Right lobe of liver (tissue), 6 donors: ENCODE measurements at regions not wholly inside any gene's neighbourhood (a gene's known extent, or its start where the extent isn't known, plus 50 kb on each side); places are given as distances from the start of the nearest gene placed in this dataset.
"Not testable (repeated sequence)": the region's sequence is repeated elsewhere in the genome, so short reads cannot be mapped to it uniquely, and the experiment has no call there.

Experiments used
- ATAC-seq, 4 donors: fragments of 200-7000 bp; cut with Tn5 transposase; one replicate each; pipeline ENCODE4 v1.9.1; 2020; ENCODE audit warnings: mild to moderate bottlenecking in 4 of 4, moderate library complexity in 4 of 4
- DNase-seq, 3 donors: peaks; one replicate each; pipeline ENCODE4 v3.0.0-alpha.2; 2020
- H3K27ac ChIP-seq, 3 donors: fragments of 200-600 bp; one replicate each; pipeline ENCODE4 v1.8.0; 2022
- H3K27me3 ChIP-seq, 2 donors: fragments of 200-600 bp; one replicate each; pipeline ENCODE4 v1.8.0; 2022
- H3K36me3 ChIP-seq, 4 donors: fragments of 200-600 bp; sonication (generic) in 1 of 4; one replicate each; pipeline versions ENCODE4 v1.5.1 to v1.8.0; 2017 to 2022; ENCODE audit warnings: control low read depth in 1 of 4
- H3K4me1 ChIP-seq, 4 donors: fragments of 200-600 bp; sonication (generic) in 1 of 4; one replicate each; pipeline versions ENCODE4 v1.5.1 to v1.8.0; 2017 to 2022; ENCODE audit warnings: control low read depth in 1 of 4
- H3K4me3 ChIP-seq, 3 donors: fragments of 200-600 bp; one replicate each; pipeline ENCODE4 v1.8.0; 2022
- H3K9me3 ChIP-seq, 4 donors: fragments of 200-600 bp; sonication (generic) in 1 of 4; one replicate each; pipeline versions ENCODE4 v1.5.1 to v1.8.0; 2017 to 2022; ENCODE audit warnings: control low read depth in 1 of 4
- CTCF ChIP-seq, 4 donors: fragments of 200-600 bp in 3 of 4; fragments of 450-650 bp in 1 of 4; IDR thresholded peaks; one replicate each; pipeline versions ENCODE4 v1.5.1 to v1.8.0; 2016 to 2022; ENCODE audit warnings: antibody characterized with exemption in 4 of 4, mild to moderate bottlenecking in 2 of 4
- POLR2A ChIP-seq: fragments of 450-650 bp; IDR thresholded peaks from one replicate; pipeline ENCODE4 v1.6.1; 2017; ENCODE audit warnings: antibody characterized with exemption, mild to moderate bottlenecking
- WGBS: methylation state at CpG from one replicate; pipeline ENCODE4 v1.1.6; 2018; ENCODE audit warnings: low coverage, low lambda C conversion rate; ENCODE audit not compliant: insufficient coverage; ENCODE audit errors: missing lambda C conversion rate; 5-methylcytosine and 5-hydroxymethylcytosine counted together
- intact Hi-C, 2 donors: fragments of 100-400 bp; cut with DNase I; formaldehyde crosslinking; loops; one replicate each; pipeline versions ENCODE4 v1.11.2 to v1.14.1; 2022
- donor health status: DM: no; HTN: yes; CAD: no.
- donor health status: DM: no; HTN: no; CAD: no.
- donor health status: DM: no; HTN: no; CAD: no.
- donor health status: DM: no; HTN: yes; CAD: no.
- donor health status: DM: no; HTN: yes; CAD: no.

GRCh38 chr18:66931010-66931409 is 327.1 kb upstream of the CDH19 start:
- intact Hi-C loops = no loop called here
- Histone ChIP-seq H3K27ac (no peak overlapping the region), H3K36me3 (no peaks in the 10 kb centered on the region), H3K27me3 (no peaks in the 10 kb centered on the region), H3K9me3 (no peaks in the 10 kb centered on the region), H3K4me1 (no peaks in the 10 kb centered on the region), H3K4me3 (no peak overlapping the region)
- 81% methylated on average over 11 of the region's 11 CpGs for WGBS
- ATAC-seq (no peak), DNase-seq (no peak)
- no peak for TF ChIP-seq POLR2A
- TF ChIP-seq CTCF (IDR thresholded peaks at IDR 0.05) = no peak

- no peaks in the 10 kb centered on the region for H3K27me3 ChIP-seq
- no peak overlapping the region for H3K27ac ChIP-seq
- ATAC-seq = peak in 3 of 4 donors; percentile 36 to 84 (median 70)
- no peak for DNase-seq
- H3K4me3 ChIP-seq = no peak overlapping the region
- TF ChIP-seq CTCF (IDR thresholded peaks at IDR 0.05) = no peak
- TF ChIP-seq POLR2A = no peak
- H3K4me1 ChIP-seq = no peaks in the 10 kb centered on the region
- H3K9me3 ChIP-seq = no peaks in the 10 kb centered on the region
- no peaks in the 10 kb centered on the region for H3K36me3 ChIP-seq
- intact Hi-C loops = no loop called here
Observed at GRCh38 chr18:66916834-66917233, 312.9 kb upstream of the CDH19 start.

GRCh38 chr18:66900837-66901236 is 296.9 kb upstream of the CDH19 start:
- TF ChIP-seq POLR2A = no peak
- TF ChIP-seq CTCF (IDR thresholded peaks at IDR 0.05) = no peak
- H3K27me3 ChIP-seq = no peaks in the 10 kb centered on the region
- intact Hi-C loops = no loop called here
- DNase-seq = no peak
- no peak overlapping the region for H3K27ac ChIP-seq
- H3K4me1 ChIP-seq = no peaks in the 10 kb centered on the region
- no peak overlapping the region for H3K4me3 ChIP-seq
- ATAC-seq = peak; percentile 38 to 68 (median 48)
- no peaks in the 10 kb centered on the region for H3K9me3 ChIP-seq
- no peaks in the 10 kb centered on the region for H3K36me3 ChIP-seq

GRCh38 chr18:66895631-66896030 is 291.7 kb upstream of the CDH19 start:
- H3K27me3 ChIP-seq = no peaks in the 10 kb centered on the region
- no peaks in the 10 kb centered on the region for H3K36me3 ChIP-seq
- no peak for TF ChIP-seq POLR2A
- no peak for TF ChIP-seq CTCF (IDR thresholded peaks at IDR 0.05)
- H3K4me3 ChIP-seq = no peak overlapping the region
- no peaks in the 10 kb centered on the region for H3K9me3 ChIP-seq
- intact Hi-C loops = no loop called here
- DNase-seq (no peak), ATAC-seq (no peak)
- H3K4me1 ChIP-seq = no peaks in the 10 kb centered on the region
- H3K27ac ChIP-seq = no peak overlapping the region

- ATAC-seq (no peak), DNase-seq (no peak)
- 41% methylated on average over 3 of the region's 3 CpGs for WGBS
- Histone ChIP-seq H3K27ac (no peak overlapping the region), H3K27me3 (no peaks in the 10 kb centered on the region), H3K36me3 (no peaks in the 10 kb centered on the region), H3K9me3 (no peaks in the 10 kb centered on the region), H3K4me1 (no peaks in the 10 kb centered on the region), H3K4me3 (no peak overlapping the region)
- TF ChIP-seq CTCF (IDR thresholded peaks at IDR 0.05) = no peak
- TF ChIP-seq POLR2A = no peak
- intact Hi-C loops = no loop called here
Observed at GRCh38 chr18:66894851-66895250, 291.0 kb upstream of the CDH19 start.

GRCh38 chr18:66892388-66892787 is 288.5 kb upstream of the CDH19 start:
- H3K4me3 ChIP-seq, H3K27ac ChIP-seq, H3K9me3 ChIP-seq, H3K36me3 ChIP-seq, ATAC-seq, DNase-seq, intact Hi-C loops, H3K27me3 ChIP-seq, H3K4me1 ChIP-seq: not testable (repeated sequence)
- WGBS = 85% methylated on average over 12 of the region's 13 CpGs
